MG63 (cell line): ENCODE measurements at regions not wholly inside any gene's neighbourhood (a gene's known extent, or its start where the extent isn't known, plus 50 kb on each side); places are given as distances from the start of the nearest gene placed in this dataset.

Source experiments
- DNase-seq: peaks from one replicate; pipeline ENCODE4 v3.0.0-alpha.2; 2020
- H3K27me3 ChIP-seq: fragments of 250-450 bp; sonication (Bioruptor Pico); 2 replicates; pipeline ENCODE4 v1.5.1; 2020; ENCODE audit warnings: mild to moderate bottlenecking, moderate library complexity
- H3K36me3 ChIP-seq: fragments of 250-450 bp; sonication (Bioruptor Pico); 2 replicates; pipeline ENCODE4 v1.5.1; 2020; ENCODE audit warnings: mild to moderate bottlenecking, moderate library complexity
- H3K4me3 ChIP-seq: fragments of 250-450 bp; sonication (Bioruptor Pico); 2 replicates; pipeline ENCODE4 v1.5.1; 2020; ENCODE audit warnings: mild to moderate bottlenecking, moderate library complexity
- H3K9me3 ChIP-seq: fragments of 250-450 bp; sonication (Bioruptor Pico); 2 replicates; pipeline ENCODE4 v1.5.1; 2020; ENCODE audit warnings: mild to moderate bottlenecking, moderate library complexity

GRCh38 chr2:16019060-16019480, 78.7 kb downstream of the MYCN start:
- H3K4me3 ChIP-seq, result no peak overlapping the region
- no peak for DNase-seq
- no peaks in the 10 kb centered on the region for H3K27me3 ChIP-seq
- no peaks in the 10 kb centered on the region for H3K9me3 ChIP-seq
- H3K36me3 ChIP-seq, result no peaks in the 10 kb centered on the region

DNA sequence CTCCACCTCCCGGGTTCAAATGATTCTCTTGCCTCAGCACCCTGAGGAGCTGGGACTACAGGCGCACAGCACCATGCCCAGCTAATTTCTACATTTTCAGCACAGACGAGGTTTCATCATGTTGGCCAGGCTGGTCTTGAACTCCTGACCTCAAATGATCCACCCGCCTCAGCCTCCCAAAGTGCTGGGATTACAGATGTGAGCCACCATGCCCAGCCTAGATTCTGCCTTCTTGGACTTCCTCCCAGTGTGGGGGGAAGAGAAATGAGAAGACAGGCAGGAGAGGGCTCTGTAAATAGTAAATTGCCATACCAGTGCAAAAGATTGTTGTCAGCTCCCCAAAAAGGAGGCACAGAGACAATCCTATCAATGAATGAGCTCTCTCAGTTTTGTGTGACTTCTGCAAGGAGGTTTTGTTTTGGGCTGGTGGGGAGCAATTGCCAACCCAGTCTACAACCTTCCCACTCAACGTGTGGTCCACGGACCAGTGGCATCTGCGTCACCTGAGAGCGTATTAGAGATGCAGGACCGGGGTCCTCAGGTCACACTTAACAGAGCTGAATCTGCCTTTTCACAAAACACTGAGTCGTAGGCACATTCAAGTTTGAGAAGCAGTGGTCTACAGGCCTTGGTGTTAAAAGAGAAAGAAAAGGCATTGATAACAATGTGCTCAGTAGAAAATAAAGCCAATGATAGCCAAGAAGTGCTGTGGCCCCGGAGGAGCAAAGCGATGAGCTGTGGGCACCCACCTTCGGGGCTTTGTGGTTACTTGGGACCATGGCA, 78.1 kb downstream of the MYCN start:
- no peak for DNase-seq
- Histone ChIP-seq H3K36me3 (no peaks in the 10 kb centered on the region), H3K9me3 (no peaks in the 10 kb centered on the region), H3K27me3 (no peaks in the 10 kb centered on the region), H3K4me3 (no peak overlapping the region)

DNA sequence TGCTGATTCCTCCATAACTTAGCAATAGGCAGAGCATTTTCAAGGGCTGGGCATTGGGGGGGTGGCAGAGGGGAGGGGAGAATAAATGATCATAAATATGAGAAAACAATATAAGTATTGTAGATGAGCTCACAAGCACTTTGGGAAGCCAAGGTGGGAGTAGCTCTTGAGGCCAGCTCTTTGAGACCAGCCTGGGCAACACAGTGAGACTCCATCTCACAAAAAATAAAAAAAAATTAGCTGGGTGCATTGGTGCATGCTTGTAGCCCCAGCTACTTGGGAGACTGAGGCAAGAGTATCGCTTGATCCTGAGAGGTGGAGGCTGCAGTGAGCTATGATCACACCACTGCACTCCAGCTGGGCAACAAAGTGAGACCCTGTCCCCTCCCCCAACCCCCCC, 75.9 kb downstream of the MYCN start:
- H3K27me3 ChIP-seq, result no peaks in the 10 kb centered on the region
- no peaks in the 10 kb centered on the region for H3K9me3 ChIP-seq
- H3K4me3 ChIP-seq, result no peak overlapping the region
- DNase-seq, result no peak
- H3K36me3 ChIP-seq, result no peaks in the 10 kb centered on the region

- DNase-seq, result no peak
- no peaks in the 10 kb centered on the region for H3K9me3 ChIP-seq
- no peaks in the 10 kb centered on the region for H3K36me3 ChIP-seq
- no peaks in the 10 kb centered on the region for H3K27me3 ChIP-seq
- no peak overlapping the region for H3K4me3 ChIP-seq
These were observed 75.5 kb downstream of the MYCN start for GRCh38 chr2:16015903-16016265.

DNA sequence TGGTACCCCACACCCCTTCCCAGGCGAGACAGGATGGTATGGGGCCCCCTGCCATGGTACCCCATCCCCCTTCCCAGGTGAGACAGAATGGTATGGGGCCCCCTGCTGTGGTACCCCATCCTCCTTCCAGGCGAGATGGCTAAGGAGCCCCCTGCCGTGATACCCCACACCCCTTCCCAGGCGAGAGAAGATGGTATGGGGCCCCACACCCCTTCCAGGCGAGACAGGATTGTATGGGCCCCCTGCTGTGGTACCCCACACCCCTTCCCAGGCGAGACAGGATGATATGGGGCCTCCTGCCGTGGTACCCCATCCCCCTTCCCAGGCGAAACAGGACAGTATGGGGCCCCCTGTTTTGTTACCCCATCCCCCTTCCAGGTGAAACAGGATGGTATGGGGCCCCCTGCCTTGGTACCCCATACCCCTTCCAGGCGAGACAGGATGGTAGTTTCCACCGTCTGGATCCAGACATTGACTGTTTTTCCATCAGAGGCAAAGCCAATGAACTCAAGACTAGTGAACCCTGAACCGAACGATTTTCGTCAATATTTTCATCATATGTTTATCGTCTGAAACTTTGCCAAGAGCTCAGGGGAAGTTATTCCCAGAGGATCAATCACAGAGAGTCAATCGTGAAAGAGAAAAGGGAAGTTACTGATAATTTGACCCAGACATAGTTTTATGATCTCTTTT, 75.0 kb downstream of the MYCN start:
- DNase-seq, result no peak
- H3K4me3 ChIP-seq, result no peak overlapping the region

GRCh38 chr2:16014802-16015201, 74.5 kb downstream of the MYCN start:
- no peaks in the 10 kb centered on the region for H3K27me3 ChIP-seq
- no peak for DNase-seq
- H3K4me3 ChIP-seq, result no peak overlapping the region
- H3K9me3 ChIP-seq, result no peaks in the 10 kb centered on the region
- no peaks in the 10 kb centered on the region for H3K36me3 ChIP-seq

More for the DNA sequence above, 75.0 kb downstream of the MYCN start:
- Histone ChIP-seq H3K27me3 (no peaks in the 10 kb centered on the region), H3K36me3 (no peaks in the 10 kb centered on the region), H3K9me3 (no peaks in the 10 kb centered on the region)

DNA sequence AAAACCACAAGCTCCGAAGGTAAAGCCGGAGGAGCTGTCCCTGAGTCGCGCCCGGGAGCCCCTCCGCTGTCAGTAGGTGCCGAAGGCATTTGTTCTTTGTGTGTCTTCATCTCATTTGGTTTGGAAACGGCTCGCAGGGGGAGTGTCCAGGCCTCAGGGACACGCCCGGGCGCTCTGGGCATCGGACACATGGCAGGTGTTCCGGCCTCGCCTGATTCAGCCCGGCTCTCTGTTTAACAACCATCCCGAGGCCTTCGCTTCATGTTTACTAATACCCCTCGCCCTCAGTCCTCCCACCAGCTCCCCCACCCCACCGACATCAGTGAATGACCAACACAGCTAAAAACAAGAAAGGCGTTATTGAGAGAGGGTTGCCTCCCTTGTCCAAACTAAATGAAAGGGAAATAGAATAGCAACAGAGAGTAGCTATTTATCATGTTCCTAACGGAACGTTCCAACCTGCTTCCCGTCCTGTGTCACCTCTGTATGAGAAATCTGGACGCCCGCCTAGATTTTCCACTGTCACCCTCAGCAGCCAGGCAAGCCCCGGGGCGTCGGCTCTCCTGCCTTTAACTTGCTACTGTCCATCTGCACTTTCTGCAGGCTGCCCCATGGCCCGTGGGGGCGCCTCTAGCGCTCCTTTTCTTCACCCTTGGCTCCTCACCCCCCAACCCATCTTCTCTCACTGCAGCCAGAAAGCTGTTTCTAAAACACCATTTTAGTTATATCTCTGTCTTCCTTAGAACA, 73.9 kb downstream of the MYCN start:
- no peaks in the 10 kb centered on the region for H3K27me3 ChIP-seq

GRCh38 chr2:16013359-16013911, 73.1 kb downstream of the MYCN start:
- DNase-seq, result no peak
- Histone ChIP-seq H3K4me3 (no peak overlapping the region), H3K9me3 (no peaks in the 10 kb centered on the region), H3K36me3 (no peaks in the 10 kb centered on the region), H3K27me3 (no peaks in the 10 kb centered on the region)

More for the DNA sequence above, 73.9 kb downstream of the MYCN start:
- Histone ChIP-seq H3K4me3 (no peak overlapping the region), H3K36me3 (no peaks in the 10 kb centered on the region), H3K9me3 (no peaks in the 10 kb centered on the region)
- DNase-seq, result no peak

GRCh38 chr2:16012626-16013358, 72.4 kb downstream of the MYCN start:
- no peak for DNase-seq
- H3K4me3 ChIP-seq, result no peak overlapping the region
- no peaks in the 10 kb centered on the region for H3K9me3 ChIP-seq
- no peaks in the 10 kb centered on the region for H3K27me3 ChIP-seq
- H3K36me3 ChIP-seq, result no peaks in the 10 kb centered on the region

DNA sequence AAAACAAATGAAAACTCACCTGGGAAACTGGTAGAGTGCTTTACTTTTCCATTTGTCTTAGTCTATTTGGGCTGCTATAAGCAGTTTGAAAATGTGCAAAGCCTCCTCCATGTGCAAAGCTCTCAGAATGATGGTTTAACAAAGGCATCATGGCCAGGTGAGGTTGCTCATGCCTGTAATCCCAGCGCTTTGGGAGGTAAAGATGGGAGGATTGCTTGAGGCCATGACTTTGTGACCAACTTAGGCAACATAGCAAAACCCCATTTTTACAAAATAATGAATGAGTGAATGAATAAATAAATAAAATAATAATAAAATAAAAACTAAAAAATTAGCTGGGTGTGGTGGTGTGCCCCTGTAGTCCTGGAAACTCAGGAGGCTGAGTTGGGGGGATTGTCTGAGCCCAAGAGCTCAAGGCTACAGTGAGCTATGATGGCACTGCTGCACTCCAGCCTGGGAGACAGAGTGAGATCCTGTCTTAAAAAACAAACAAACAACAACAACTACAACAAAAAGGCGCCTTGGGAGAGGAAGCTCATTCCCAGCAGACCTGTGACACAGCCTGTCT, 71.8 kb downstream of the MYCN start:
- Histone ChIP-seq H3K36me3 (no peaks in the 10 kb centered on the region), H3K27me3 (no peaks in the 10 kb centered on the region), H3K4me3 (no peak overlapping the region), H3K9me3 (no peaks in the 10 kb centered on the region)
- no peak for DNase-seq

DNA sequence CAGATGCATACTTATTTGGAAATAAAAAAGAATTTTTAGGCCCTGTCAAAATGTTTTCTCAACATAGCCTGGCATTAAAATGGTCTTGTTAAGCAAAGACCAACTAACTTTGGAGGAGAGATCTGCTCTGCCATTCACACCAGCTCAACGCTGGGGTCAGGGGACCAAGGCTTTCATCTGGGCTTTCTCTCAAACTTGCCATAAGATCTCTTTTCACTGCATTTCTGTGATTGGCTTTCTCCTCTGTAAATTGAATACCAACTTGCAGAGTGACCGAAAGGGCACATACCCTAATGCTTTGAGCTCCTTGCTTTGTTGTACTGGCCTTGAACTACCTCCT, 71.2 kb downstream of the MYCN start:
- no peak for DNase-seq
- Histone ChIP-seq H3K36me3 (no peaks in the 10 kb centered on the region), H3K9me3 (no peaks in the 10 kb centered on the region), H3K4me3 (no peak overlapping the region), H3K27me3 (no peaks in the 10 kb centered on the region)

GRCh38 chr2:16010951-16011620, 70.7 kb downstream of the MYCN start:
- Histone ChIP-seq H3K36me3 (no peaks in the 10 kb centered on the region), H3K27me3 (no peaks in the 10 kb centered on the region), H3K4me3 (no peak overlapping the region), H3K9me3 (no peaks in the 10 kb centered on the region)
- DNase-seq, result no peak

GRCh38 chr2:16010011-16010410, 69.7 kb downstream of the MYCN start:
- DNase-seq, result no peak
- H3K27me3 ChIP-seq, result no peaks in the 10 kb centered on the region
- H3K36me3 ChIP-seq, result no peaks in the 10 kb centered on the region
- H3K4me3 ChIP-seq, result no peak overlapping the region
- no peaks in the 10 kb centered on the region for H3K9me3 ChIP-seq

DNA sequence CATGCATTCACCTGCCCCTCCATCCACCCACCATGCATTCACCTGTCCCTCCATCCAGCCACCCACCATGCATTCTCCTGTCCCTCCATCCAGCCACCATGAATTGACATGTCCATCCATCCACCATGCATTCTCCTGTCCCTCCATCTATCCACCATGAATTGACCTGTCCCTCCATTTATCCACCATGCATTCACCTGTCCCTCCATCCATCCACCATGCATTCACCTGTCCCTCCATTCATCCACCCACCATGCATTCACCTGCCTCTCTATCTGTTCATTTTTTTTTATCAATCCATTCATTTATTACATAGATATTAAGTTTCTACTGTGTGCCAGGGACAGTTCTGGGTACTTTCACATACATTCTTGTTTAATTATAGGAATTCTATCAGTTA, 69.2 kb downstream of the MYCN start:
- DNase-seq, result no peak
- no peak overlapping the region for H3K4me3 ChIP-seq
- H3K36me3 ChIP-seq, result no peaks in the 10 kb centered on the region
- H3K9me3 ChIP-seq, result no peaks in the 10 kb centered on the region
- no peaks in the 10 kb centered on the region for H3K27me3 ChIP-seq

- Histone ChIP-seq H3K27me3 (no peaks in the 10 kb centered on the region), H3K4me3 (no peak overlapping the region), H3K9me3 (no peaks in the 10 kb centered on the region), H3K36me3 (no peaks in the 10 kb centered on the region)
- no peak for DNase-seq
These were observed 68.5 kb downstream of the MYCN start for GRCh38 chr2:16008856-16009255.

- Histone ChIP-seq H3K36me3 (no peaks in the 10 kb centered on the region), H3K27me3 (no peaks in the 10 kb centered on the region), H3K4me3 (no peak overlapping the region), H3K9me3 (no peaks in the 10 kb centered on the region)
- no peak for DNase-seq
These were observed 68.0 kb downstream of the MYCN start for GRCh38 chr2:16008331-16008850.
